IMR-90 (cell line): ENCODE measurements at regions not wholly inside any gene's neighbourhood (a gene's known extent, or its start where the extent isn't known, plus 50 kb on each side); places are given as distances from the start of the nearest gene placed in this dataset.

Experiments
- ATAC-seq: fragments of 200-7000 bp; cut with Tn5 transposase; 2 replicates; pipeline ENCODE4 v1.9.1; 2020; ENCODE audit warnings: low read depth, mild to moderate bottlenecking, moderate library complexity
- BruUV-seq: library from RNA; stranded (reverse); fragments of 400-500 nt; replicated peaks from 2 replicates; lab custom pipeline; 2021; lab: Mats Ljungman, UMichigan
- CTCF ChIA-PET: fragments of 300-600 bp; formaldehyde crosslinking; extraction: SDS; loops from one replicate; lab custom pipeline; 2021; ENCODE audit warnings: antibody characterized with exemption; lab: Yijun Ruan, JAX
- POLR2A ChIA-PET: fragments of 300-600 bp; sonication (Branson Sonifier 250); formaldehyde crosslinking; loops from one replicate; lab custom pipeline; 2022; ENCODE audit warnings: antibody characterized with exemption; ENCODE audit not compliant: unreplicated experiment; lab: Charles Lee
- DNase-seq: peaks from one replicate; pipeline ENCODE4 v3.0.0; 2013
- H2AFZ ChIP-seq: replicated peaks from 2 replicates; pipeline ENCODE3; 2013; ENCODE audit warnings: low read length, mild to moderate bottlenecking; ENCODE audit not compliant: poor library complexity
- H2AK5ac ChIP-seq: 2 replicates; pipeline ENCODE4 v1.6.1; 2013; ENCODE audit warnings: low read depth, low read length, inconsistent platforms
- H2AK9ac ChIP-seq: replicated peaks from 2 replicates; pipeline ENCODE3; 2013; ENCODE audit warnings: mild to moderate bottlenecking, low read depth, low read length, moderate library complexity; ENCODE audit not compliant: poor library complexity
- H2BK120ac ChIP-seq: 2 replicates; pipeline ENCODE4 v1.6.1; 2013; ENCODE audit warnings: low read depth, low read length, inconsistent platforms
- H2BK15ac ChIP-seq: 3 replicates; pipeline ENCODE4 v1.6.1; 2013; ENCODE audit warnings: low read depth, low read length, inconsistent platforms
- H2BK20ac ChIP-seq: 2 replicates; pipeline ENCODE4 v1.6.1; 2013; ENCODE audit warnings: low read depth, mild to moderate bottlenecking, inconsistent platforms, low read length, moderate library complexity
- H2BK5ac ChIP-seq: 2 replicates; pipeline ENCODE4 v1.6.1; 2013; ENCODE audit warnings: mild to moderate bottlenecking, low read depth, low read length, inconsistent platforms; ENCODE audit not compliant: poor library complexity, severe bottlenecking
- H3K14ac ChIP-seq: replicated peaks from 2 replicates; pipeline ENCODE4 v1.6.1; 2013; ENCODE audit warnings: low read depth, low read length, inconsistent platforms
- H3K18ac ChIP-seq: 2 replicates; pipeline ENCODE4 v1.6.1; 2013; ENCODE audit warnings: low read depth, low read length, control low read depth
- H3K23ac ChIP-seq: 2 replicates; pipeline ENCODE4 v1.6.1; 2013; ENCODE audit warnings: low read depth, low read length, inconsistent platforms
- H3K27ac ChIP-seq: 2 replicates; pipeline ENCODE4 v1.5.1; 2013; ENCODE audit warnings: mild to moderate bottlenecking, control low read depth, low read length; ENCODE audit not compliant: insufficient read depth
- H3K27me3 ChIP-seq: 2 replicates; pipeline ENCODE4 v1.6.1; 2013; ENCODE audit warnings: low read length; ENCODE audit not compliant: control insufficient read depth, insufficient read depth
- H3K36me3 ChIP-seq: 2 replicates; pipeline ENCODE4 v1.6.1; 2013; ENCODE audit warnings: low read length, mixed read lengths; ENCODE audit not compliant: control insufficient read depth, insufficient read depth
- H3K4ac ChIP-seq: 2 replicates; pipeline ENCODE4 v1.6.1; 2013; ENCODE audit warnings: low read depth, low read length, inconsistent platforms
- H3K4me1 ChIP-seq: 2 replicates; pipeline ENCODE4 v1.6.1; 2013; ENCODE audit warnings: low read length, mixed read lengths; ENCODE audit not compliant: control insufficient read depth, insufficient read depth
- H3K4me2 ChIP-seq: 2 replicates; pipeline ENCODE4 v1.6.1; 2013; ENCODE audit warnings: low read depth, mild to moderate bottlenecking, control low read depth, low read length, moderate library complexity
- H3K4me3 ChIP-seq: 2 replicates; pipeline ENCODE4 v1.5.1; 2013; ENCODE audit warnings: low read depth, mild to moderate bottlenecking, control low read depth, low read length, moderate library complexity; ENCODE audit not compliant: insufficient read depth
- H3K56ac ChIP-seq: 2 replicates; pipeline ENCODE4 v1.6.1; 2013; ENCODE audit warnings: low read length, inconsistent platforms; ENCODE audit not compliant: insufficient read depth; ENCODE audit errors: extremely low read depth
- H3K79me1 ChIP-seq, 2 experiments: 2 replicates each; pipeline ENCODE4 v1.6.1; 2013; ENCODE audit warnings: low read length in 2 of 2, inconsistent platforms in 1 of 2, low read depth in 1 of 2
- H3K9ac ChIP-seq: 2 replicates; pipeline ENCODE4 v1.6.1; 2013; ENCODE audit warnings: low read depth, low read length, control low read depth
- H3K9me1 ChIP-seq: 2 replicates; pipeline ENCODE4 v1.6.1; 2013; ENCODE audit warnings: low read length, inconsistent platforms; ENCODE audit not compliant: insufficient read depth
- H3K9me3 ChIP-seq: 2 replicates; pipeline ENCODE4 v1.6.1; 2013; ENCODE audit warnings: low read length; ENCODE audit not compliant: control insufficient read depth, insufficient read depth
- H4K20me1 ChIP-seq: 2 replicates; pipeline ENCODE4 v1.6.1; 2013; ENCODE audit warnings: low read length, inconsistent platforms; ENCODE audit not compliant: insufficient read depth
- H4K5ac ChIP-seq: 2 replicates; pipeline ENCODE4 v1.6.1; 2013; ENCODE audit warnings: mild to moderate bottlenecking, low read depth, low read length, control low read depth
- H4K8ac ChIP-seq, 2 experiments: 2 replicates each; pipeline ENCODE4 v1.6.1; 2013; ENCODE audit warnings: low read depth in 2 of 2, low read length in 2 of 2, control low read depth in 1 of 2, inconsistent platforms in 1 of 2
- H4K91ac ChIP-seq: 2 replicates; pipeline ENCODE4 v1.6.1; 2013; ENCODE audit warnings: low read depth, low read length, inconsistent platforms; ENCODE audit not compliant: insufficient read depth
- BHLHE40 ChIP-seq: fragments of 150-350 bp; IDR thresholded peaks from 2 replicates; pipeline ENCODE4 v1.6.1; 2016; ENCODE audit warnings: mild to moderate bottlenecking, low read depth, low read length
- CTCF ChIP-seq: conservative IDR thresholded peaks from 2 replicates; pipeline ENCODE4 v1.5.1; 2012; ENCODE audit warnings: mild to moderate bottlenecking, low read depth, low read length, improper control_type of control experiment
- MXI1 ChIP-seq: IDR thresholded peaks from 2 replicates; pipeline ENCODE4 v1.6.1; 2012; ENCODE audit warnings: low read depth, mild to moderate bottlenecking, low read length, moderate library complexity, borderline replicate concordance
- RAD21 ChIP-seq: IDR thresholded peaks from 2 replicates; pipeline ENCODE4 v1.6.1; 2012; ENCODE audit warnings: low read length, improper control_type of control experiment
- WGBS, 2 experiments: methylation state at CpG; one replicate each; pipeline versions ENCODE4 v1.1.5 to v1.1.7; 2013; ENCODE audit warnings: missing lambda C conversion rate in 2 of 2; ENCODE audit not compliant: insufficient read length in 1 of 2; ENCODE audit errors: extremely low coverage in 2 of 2; 5-methylcytosine and 5-hydroxymethylcytosine counted together
- dilution Hi-C: fragments of 300-500 bp; cut with HindIII; formaldehyde crosslinking; loops from one replicate; pipeline ENCODE4 v1.14.3; 2018; ENCODE audit warnings: low sequenced_read_pairs; ENCODE audit not compliant: unreplicated experiment
- in situ Hi-C: fragments of 300-500 bp; cut with MboI; formaldehyde crosslinking; loops from 3 replicates; pipeline ENCODE4 v1.14.3; 2019; ENCODE audit warnings: low sequenced_read_pairs, inconsistent platforms, mixed read lengths
- intact Hi-C: fragments of 100-400 bp; cut with micrococcal nuclease; formaldehyde crosslinking; loops from 2 replicates; pipeline ENCODE4 v1.10.0; 2022

- no peaks in the 10 kb centered on the region for H3K9me1 ChIP-seq
- peak overlapping the region; percentile 61 for H2BK5ac ChIP-seq
- H3K4me3 ChIP-seq = no peak overlapping the region
- no peak overlapping the region for H2BK15ac ChIP-seq
- TF ChIP-seq RAD21 (0 out of 2 replicates have a peak, but pooled peaks have one; percentile 12), CTCF (peak; percentile 19; the same call in 1 of the 2 replicates), MXI1 (no peak), BHLHE40 (no peak)
- ChIA-PET POLR2A (no interaction called here), CTCF (interaction anchor here (0.5 to 1.5 kb wide), 3 partner anchors 13 to 332 kb away, joined by 3 read pairs; no protein-coding TSS in a partner anchor)
- dilution Hi-C loops = no loop called here
- DNase-seq = peak; percentile 12
- peak overlapping the region; percentile 14; the same call in 1 of the 2 replicates for H3K4me2 ChIP-seq
- no peaks in the 10 kb centered on the region for H3K27me3 ChIP-seq
- no peak overlapping the region for H3K27ac ChIP-seq
- peak overlapping the region; percentile 13; the same call in 1 of the 2 replicates for H2BK120ac ChIP-seq
- no peaks in the 10 kb centered on the region for H4K20me1 ChIP-seq
- H4K8ac ChIP-seq = no peak overlapping the region
- H3K79me1 ChIP-seq = no peaks in the 10 kb centered on the region
- H4K91ac ChIP-seq = no peak overlapping the region
- in situ Hi-C loops = loop anchor here (25.0 kb wide), 2 partner anchors 428 to 697 kb away; partner anchors contain the start of gene TLE4
- no peak overlapping the region for H3K56ac ChIP-seq
- H3K9me3 ChIP-seq = no peaks in the 10 kb centered on the region
- no peaks in the 10 kb centered on the region; the same call in 1 of the 2 replicates for H3K4me1 ChIP-seq
- H2BK20ac ChIP-seq = no peak overlapping the region
- intact Hi-C loops = loop anchor here (5.0 to 10.0 kb wide), 4 partner anchors 298 to 1040 kb away; no protein-coding TSS in a partner anchor
- peak; percentile 29 for ATAC-seq
- H3K14ac ChIP-seq = no peak overlapping the region
- BruUV-seq = no TSS peak
- no CpG with 5 or more reads among the region's 5 CpGs for WGBS, 2 experiments
- no peak overlapping the region for H4K5ac ChIP-seq
- H3K4ac ChIP-seq = no peak overlapping the region
- no peak overlapping the region for H2AK9ac ChIP-seq
- H3K18ac ChIP-seq = no peak overlapping the region
- no peak overlapping the region for H3K9ac ChIP-seq
- peak overlapping the region; percentile 63 for H2AFZ ChIP-seq
- H3K23ac ChIP-seq = no peak overlapping the region
- no peak overlapping the region for H2AK5ac ChIP-seq
- no peaks in the 10 kb centered on the region for H3K36me3 ChIP-seq
Measured at GRCh38 chr9:79134654-79135053, 437.1 kb upstream of the TLE4 start.
